GM12874 (cell line): ENCODE measurements at regions not wholly inside any gene's neighbourhood (a gene's known extent, or its start where the extent isn't known, plus 50 kb on each side); places are given as distances from the start of the nearest gene placed in this dataset.

Source experiments
- TF ChIP-seq, protein P1 (sequence below): IDR thresholded peaks from 2 replicates; pipeline ENCODE4 v1.5.1; 2011; ENCODE audit warnings: low read depth, mild to moderate bottlenecking, control low read depth, low read length, moderate library complexity; ENCODE audit not compliant: insufficient read depth

DNA sequence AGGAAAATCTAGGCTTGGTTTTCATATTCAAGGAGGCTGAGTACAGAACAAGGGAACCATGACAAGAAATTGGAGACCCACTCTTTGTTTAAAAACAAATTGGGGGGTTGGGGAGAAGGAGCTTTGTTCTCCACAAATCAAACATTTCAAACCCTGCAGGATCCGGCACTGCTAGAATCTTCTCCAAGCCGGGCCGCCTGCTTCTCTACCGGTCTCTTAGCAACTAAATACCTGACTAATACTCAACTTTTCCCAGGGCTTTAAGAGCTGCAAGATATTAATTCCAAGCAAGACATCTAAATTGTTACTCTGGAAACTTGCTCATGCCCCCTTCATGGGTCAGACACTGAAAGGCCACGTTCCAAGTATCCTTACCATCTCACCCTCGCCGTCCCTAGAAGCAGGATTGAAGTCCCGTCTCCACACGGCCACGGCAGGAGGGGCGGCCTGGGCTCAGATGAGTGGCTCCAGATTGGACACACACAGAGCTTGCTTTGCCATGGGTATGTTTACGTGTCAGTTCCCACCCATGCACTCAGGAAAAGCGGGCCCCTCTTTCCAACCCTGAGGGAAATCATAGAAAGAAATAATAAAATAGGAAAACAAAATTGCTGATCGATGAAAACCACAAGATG is 126.4 kb upstream of the CDH4 start:
- TF ChIP-seq, protein P1, sequence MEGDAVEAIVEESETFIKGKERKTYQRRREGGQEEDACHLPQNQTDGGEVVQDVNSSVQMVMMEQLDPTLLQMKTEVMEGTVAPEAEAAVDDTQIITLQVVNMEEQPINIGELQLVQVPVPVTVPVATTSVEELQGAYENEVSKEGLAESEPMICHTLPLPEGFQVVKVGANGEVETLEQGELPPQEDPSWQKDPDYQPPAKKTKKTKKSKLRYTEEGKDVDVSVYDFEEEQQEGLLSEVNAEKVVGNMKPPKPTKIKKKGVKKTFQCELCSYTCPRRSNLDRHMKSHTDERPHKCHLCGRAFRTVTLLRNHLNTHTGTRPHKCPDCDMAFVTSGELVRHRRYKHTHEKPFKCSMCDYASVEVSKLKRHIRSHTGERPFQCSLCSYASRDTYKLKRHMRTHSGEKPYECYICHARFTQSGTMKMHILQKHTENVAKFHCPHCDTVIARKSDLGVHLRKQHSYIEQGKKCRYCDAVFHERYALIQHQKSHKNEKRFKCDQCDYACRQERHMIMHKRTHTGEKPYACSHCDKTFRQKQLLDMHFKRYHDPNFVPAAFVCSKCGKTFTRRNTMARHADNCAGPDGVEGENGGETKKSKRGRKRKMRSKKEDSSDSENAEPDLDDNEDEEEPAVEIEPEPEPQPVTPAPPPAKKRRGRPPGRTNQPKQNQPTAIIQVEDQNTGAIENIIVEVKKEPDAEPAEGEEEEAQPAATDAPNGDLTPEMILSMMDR, result no peak

DNA sequence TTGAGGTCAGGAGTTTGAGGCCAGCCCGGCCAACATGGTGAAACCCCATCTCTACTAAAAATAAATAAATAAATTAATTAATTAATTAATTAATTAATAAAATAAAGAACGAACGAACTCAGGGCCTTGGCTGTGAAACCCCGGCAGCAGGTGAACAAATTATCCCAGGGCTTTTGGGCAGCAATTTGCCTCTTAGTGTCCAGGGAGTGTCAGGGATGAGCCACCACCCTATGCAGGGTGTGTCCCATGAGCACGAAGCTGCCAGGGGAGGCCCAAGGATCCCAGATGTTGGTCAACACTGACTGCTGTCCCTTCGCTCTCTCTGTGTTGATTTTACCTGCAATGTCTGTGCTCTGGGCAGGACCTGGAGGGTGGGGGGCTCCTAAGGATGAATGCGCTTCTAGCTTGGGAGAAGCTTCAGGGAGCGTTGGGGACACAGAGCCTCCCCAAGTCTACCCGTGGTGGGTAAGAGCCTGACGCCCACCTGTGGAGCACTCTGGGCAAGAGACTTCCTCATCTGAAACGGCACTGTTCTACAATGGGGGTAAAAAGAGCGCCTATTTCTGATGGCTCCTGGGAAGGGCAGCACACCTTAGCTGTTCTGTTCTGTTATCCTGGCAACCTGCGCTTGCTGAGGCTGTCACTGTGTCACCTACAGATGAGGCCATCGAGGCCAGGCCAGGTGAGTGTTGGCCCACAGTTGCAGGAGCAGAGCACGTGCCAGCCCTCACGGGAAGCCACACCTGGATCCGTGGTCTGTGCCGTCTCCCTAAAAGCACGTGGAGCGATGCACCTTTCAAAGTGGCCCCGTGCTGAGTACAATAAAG is 125.5 kb upstream of the CDH4 start:
- TF ChIP-seq, protein P1, result no peak

DNA sequence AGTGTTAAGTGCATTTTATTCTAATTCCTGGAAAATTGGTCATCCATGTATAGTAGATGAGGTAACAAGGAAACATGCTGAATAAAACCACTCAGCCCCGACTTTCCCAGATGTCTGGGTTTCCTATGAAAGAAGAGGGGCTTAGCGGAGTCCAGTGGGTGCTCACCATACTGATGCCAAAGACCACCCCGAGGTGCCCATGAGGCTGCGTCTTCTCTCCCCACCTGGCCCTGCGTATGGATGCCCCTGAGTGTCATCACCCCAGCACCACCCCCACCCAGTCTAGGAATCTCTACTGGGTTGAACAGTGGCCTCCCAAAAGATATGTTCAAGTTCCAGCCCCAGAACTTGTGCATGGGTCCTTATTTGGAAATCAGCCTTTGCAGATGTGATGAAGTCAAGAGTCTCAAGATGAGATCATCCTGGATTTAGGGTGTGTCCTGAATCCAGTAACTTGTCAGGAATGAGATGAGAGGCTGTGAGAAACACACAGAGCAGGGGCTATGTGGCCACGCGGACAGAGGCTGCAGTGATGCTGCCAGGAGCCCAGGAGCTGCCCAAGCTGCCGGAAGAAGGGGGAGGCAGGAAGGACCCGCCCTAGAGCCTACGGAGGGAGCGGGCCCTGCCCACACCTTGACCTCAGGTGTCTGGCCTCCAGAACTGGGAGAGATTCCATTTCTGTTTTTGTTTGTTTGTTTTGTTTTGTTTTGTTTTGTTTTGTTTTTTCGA is 124.6 kb upstream of the CDH4 start:
- TF ChIP-seq, protein P1, result no peak

DNA sequence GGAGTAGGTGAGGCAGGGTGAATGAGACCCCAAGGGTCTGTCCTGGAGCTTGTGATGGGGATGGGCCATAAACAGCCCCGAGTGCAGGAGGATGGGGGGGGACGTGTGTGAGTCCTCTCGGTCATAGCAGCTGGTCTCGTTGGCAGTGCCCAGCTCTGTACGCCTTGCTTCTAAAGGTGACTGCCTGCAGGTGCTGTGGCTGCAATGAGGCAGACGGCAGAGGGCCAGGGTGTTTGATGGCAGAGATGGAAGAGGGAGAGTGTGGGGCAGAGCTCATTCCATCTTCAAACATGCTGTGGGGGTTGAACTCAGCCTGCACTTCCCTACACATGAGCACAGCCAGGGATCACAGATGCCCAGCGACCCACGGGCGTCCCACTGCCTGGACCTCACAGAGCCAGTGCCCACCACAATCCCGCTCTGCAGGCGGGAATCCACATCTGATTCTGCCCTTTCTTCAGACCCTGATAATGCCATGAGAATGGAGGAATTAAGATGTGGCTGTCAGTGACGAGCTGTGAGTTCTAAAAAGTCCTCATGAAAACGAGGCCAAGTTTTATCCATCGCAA is 123.3 kb upstream of the CDH4 start:
- TF ChIP-seq, protein P1, result no peak

GRCh38 chr20:61129311-61129710 is 122.8 kb upstream of the CDH4 start:
- TF ChIP-seq, protein P1, result no peak

- TF ChIP-seq, protein P1, result no peak
These were observed 121.9 kb upstream of the CDH4 start for GRCh38 chr20:61130156-61130555.

- TF ChIP-seq, protein P1, result no peak
These were observed 120.1 kb upstream of the CDH4 start for GRCh38 chr20:61131944-61132343.
